ENCODE measurements at regions not wholly inside any gene's neighbourhood (a gene's known extent, or its start where the extent isn't known, plus 50 kb on each side); places are given as distances from the start of the nearest gene placed in this dataset.

DNA sequence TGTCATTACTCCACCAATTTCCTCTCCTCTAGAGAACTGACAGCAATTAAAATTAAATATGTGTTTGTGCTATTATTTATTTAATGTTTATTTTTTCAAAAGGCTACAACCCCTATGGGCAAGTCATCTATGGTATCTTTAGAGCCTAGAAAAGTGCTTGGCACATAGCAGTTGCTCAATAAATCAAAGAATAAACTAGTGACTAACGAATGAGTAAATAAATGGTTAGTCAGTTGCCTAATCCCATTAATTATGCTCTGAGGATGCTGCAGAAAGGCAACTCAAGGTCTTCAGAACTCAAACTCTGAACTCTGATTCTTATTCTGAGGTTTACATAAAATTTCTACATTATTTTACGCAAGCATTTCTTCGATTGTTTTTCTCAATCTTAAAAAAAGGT is 193.0 kb upstream of the TSHZ2 start:
- no peak for DNase-seq (ENCODE audit: low read depth)

DNA sequence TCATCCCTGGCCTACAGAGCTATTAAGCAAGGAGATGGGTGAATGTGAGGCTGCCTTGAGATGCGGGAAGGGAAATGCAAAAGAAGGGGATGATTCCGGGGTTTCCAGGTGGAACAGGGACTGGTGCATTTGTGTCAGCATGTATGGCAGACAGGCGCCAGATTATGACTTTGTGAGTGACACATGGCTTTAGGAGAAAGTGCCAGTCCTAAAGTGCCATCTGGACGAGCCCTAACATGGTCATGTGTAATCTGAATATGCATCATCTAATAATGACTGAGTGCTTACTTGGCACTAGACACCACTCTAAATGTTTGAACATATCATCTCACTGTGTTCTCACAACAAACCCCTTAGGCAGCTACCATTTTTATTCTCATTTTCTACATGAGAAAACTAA is 195.0 kb upstream of the TSHZ2 start:
- DNase-seq (ENCODE audit: low read depth): no peak

DNA sequence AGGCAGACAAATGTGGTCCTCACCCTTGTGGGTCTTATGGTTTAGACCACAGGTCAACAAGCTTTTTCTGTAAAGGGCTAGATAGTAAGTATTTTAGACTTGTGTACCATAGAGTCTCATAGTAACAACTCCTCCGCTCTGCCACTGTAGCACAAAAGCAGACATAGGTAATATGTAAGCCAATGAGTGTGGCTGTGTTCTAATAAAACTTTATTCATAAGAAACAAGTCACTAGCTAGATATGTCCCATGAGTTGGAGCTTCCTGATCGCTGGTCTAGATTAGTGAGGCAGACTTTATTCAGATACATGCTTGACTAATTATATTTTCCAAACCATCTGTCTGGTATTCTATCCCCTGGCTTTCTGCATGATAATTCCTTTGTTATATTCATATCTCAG is 196.4 kb upstream of the TSHZ2 start:
- DNase-seq (ENCODE audit: low read depth): no peak

DNA sequence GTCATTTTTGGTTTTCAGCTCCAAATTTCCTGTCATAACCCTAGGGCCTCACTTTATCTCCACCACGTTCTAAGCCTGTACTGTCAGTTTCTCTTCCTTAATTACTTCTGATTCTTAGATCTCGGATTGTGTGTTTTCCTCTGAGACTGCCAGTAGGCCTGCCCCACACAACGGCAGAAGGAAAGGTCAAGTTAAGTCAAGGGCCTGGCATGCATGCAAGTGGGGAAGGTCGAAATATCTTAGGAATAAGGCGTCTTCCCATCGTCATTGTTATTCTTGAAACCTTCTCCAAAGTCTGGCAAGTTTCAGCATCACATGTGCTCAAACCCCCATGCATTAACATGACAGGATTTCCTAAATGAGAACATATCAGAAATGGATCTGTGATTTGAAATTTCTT is 203.5 kb upstream of the TSHZ2 start:
- DNase-seq (ENCODE audit: low read depth): no peak

DNA sequence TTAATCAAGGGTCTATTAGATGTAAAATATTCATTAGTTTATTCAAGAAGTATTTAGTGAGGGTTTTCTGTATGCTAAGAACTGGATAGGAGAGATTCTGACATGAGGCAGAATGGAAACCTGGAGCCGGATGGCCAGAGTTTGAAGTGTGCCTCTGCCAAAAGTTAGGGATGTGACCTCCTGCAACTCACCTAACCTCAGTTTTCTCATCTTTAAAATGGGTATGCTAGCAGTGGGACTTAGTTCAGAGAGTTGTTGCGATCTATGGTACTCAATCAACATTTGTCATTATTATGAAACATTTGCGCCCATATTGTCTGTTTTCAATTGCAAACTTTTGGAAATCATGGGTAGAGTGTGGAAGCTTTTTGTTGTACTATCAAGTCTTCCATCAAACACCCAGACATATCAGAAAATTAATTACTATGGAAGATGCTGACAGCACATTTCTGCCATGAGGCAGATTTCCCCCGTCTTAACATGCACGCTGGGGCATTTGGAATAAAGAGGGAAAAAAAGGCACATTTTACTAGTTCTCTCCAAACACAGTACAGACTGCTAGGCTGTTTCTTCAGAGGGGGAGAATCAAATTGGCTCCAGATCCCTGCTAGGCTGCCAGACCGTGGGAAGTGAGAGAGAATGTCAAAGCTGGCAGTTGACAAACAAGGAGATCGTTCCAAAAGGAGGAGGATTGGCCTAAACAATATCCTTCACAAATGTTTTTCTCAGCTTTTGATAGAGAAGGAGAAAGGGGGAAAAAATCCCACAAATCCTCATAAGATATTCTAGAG is 205.3 kb upstream of the TSHZ2 start:
- DNase-seq (ENCODE audit: low read depth): no peak

DNA sequence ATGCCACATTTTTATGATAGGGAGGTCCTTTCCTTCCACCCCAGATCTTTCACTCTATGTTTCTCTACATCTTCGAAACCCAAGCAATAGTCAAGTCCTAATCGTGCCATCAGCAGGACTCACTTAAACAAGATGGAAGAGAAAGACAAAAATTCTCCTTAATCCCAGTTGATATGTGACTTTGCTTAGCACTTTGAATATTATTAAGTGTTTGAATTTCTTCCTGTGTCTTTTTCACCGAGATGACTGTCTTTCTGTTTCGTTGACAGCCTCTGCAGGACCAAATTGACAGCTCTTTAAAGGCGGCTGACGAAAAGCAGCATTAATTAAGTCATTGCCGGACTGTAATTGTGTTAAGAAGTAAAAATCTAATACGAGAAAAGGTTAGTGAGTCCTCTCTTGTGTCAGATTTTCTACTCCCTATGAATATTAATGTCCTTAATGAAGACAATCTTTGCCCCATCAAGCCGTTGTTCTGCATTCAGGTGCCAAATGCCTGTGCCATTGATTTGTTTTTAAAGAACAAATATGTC is 208.8 kb upstream of the TSHZ2 start:
- DNase-seq (ENCODE audit: low read depth): no peak

DNA sequence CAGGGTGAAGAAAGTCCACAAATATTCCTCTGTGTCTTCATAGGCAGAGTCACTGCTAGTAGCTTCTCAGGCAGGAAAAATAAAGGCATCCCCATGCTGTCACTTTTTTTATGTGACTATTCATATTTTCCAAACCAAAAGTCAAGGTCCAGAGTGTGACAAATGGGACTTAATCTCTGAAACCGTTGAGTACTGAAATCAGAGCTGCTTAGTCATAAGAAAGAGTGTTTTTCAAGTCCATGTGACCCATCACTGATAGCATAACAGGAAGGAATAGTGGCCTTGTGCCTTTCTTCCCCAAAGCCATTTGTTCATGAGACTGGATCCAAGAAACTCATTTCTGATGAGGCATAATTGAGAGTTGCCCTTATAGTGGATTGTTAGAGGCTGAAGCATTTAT is 210.3 kb upstream of the TSHZ2 start:
- no peak for DNase-seq (ENCODE audit: low read depth)

DNA sequence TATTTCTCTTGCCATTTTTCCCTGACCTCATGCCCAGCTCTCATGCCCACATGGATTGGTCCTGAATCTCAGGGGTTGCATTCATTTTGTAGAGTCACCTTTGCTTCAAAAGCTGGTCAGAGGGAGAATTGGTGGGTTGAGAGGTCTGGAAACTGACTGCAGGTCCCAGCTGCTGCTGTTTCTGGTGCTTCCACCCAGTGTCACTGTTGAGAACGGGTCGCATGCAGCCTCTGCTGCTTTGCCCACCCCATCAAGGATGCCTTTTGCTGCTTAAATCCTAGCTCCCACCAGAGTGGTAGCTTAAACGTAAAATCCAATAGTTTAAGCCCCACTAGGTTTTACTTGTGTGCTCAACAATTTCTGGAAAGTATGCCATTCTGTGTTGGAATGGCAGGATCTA is 211.4 kb upstream of the TSHZ2 start:
- DNase-seq (ENCODE audit: low read depth): no peak

DNA sequence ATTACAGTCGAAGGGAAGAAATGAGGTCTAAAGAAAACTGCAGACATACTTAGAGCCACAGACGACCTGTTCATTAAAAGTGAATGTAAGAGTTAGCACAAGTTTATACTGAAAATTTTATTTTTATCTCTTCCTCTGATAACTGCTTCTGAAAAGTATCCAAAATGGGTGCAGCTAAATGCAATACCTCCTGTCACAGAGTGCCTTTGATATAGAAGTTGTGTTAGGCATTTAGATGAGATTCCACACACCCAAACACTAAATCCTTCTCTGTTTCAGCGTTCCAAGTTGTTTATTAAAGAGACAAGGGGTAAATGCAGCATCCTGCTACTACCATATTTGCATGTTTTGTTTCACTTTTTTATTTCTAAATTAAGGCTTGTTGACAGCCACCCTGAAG is 214.7 kb upstream of the TSHZ2 start:
- DNase-seq (ENCODE audit: low read depth): no peak

DNA sequence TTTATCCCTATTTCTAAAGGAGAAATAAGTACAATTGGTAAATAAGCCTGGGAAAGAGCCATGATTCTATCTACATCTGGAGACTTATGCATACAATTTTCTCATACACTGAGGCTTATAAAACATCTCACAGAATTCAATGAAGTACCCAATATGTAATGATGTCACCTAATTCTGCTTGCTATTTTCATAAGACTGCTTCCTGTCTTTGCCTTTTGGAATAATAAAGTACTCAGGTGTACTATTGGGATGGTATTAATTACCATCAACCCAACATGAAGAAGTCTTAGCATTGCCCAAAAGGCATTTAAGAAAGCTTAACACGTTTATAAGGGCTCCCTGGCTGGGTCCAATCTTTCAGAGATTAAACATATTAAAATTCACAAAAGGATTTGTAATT is 216.4 kb upstream of the TSHZ2 start:
- DNase-seq (ENCODE audit: low read depth): no peak

DNA sequence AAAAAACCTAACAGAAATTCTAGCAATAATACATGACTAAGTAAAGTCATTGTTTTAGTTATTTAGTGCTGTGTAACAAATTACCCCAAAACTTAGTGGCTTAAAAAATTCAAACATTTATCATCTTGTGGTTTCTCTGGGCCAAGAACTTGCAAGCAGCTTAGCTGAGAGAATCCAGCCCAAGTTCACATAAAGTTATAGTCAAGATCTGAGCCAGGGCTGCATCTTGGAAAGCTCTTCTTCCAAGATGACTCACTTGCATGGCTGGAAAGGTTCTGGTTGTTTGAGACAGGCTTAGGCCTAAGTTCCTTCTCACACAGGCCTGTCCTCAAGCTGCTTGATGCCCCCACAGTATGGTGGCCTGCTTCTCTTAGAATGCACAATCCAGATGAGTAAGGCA is 217.8 kb upstream of the TSHZ2 start:
- no peak for DNase-seq (ENCODE audit: low read depth)

DNA sequence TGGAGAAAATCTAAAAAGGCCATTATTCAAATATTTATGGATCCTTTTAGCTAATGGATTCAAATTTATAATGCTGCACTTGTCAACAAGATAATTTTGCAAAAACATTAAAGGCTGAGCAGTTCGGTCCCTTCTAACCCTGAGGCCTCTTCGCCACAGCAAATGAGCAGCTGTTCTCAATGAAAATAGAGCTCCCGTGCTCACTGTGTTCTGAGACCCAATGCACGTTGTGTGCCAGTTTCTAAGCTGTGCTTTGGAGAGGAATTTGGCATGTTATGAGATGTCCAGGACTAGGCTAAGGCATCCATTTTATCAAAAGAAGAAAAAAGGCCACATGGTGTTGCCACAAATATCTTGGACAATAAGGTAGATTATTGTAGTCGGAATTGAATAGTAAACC is 220.1 kb upstream of the TSHZ2 start:
- no peak for DNase-seq (ENCODE audit: low read depth)

DNA sequence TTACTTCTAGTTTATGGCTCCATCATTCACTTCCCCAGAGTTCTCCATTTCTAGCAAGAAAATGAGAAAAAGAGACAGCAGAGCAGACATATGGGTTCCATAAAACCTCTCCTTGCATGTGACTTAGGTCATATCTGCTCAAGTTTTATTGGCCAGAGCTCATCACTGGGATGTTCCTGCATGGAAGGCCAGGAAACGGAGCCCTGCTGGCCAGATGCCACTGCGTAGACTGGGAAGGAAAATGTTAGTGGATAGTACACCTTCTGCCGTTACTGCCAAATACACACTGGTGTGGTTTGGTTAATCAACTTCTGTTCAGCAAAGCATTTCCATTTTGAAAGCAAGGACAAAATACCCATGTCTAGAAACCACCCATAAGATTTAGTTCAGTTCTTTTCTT is 220.6 kb upstream of the TSHZ2 start:
- DNase-seq (ENCODE audit: low read depth): no peak

DNA sequence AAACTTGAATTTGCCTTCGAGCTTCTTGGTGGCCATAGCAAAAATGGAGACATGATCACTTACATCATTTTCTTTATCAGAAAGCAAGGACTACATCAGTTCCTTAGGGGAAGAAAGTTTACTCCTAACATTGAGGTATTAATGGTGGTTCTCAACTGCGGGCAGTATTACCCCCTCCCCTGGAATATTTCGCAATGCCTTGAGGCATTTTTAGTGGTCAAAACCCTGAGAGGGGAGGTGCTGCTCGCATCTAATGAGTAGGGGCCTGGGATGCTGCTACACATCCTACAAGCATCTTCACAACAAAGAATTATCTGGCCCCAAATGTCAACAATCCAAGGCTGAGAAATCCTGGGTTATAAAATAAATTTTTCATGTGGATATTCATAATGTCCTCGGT is 222.2 kb upstream of the TSHZ2 start:
- no peak for DNase-seq (ENCODE audit: low read depth)

DNA sequence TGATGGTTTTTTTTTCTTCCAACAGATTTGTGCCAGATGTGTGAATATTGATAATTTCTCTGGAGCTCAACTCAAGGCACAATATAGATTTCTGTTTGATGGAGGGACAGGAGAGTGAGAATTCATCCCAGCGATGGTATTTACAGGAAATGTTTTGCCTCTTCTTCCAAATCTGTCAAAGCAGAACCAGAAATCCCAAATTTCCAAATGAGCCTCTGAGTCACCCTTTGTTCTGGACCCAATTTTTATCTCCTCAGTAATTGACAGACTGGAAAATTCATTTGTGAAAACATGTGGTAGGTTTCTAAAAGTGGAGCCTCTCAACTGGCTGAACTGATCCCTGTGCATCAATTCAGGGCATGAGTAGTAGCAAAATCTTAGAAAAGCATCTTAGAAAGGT is 223.2 kb upstream of the TSHZ2 start:
- no peak for DNase-seq (ENCODE audit: low read depth)

DNA sequence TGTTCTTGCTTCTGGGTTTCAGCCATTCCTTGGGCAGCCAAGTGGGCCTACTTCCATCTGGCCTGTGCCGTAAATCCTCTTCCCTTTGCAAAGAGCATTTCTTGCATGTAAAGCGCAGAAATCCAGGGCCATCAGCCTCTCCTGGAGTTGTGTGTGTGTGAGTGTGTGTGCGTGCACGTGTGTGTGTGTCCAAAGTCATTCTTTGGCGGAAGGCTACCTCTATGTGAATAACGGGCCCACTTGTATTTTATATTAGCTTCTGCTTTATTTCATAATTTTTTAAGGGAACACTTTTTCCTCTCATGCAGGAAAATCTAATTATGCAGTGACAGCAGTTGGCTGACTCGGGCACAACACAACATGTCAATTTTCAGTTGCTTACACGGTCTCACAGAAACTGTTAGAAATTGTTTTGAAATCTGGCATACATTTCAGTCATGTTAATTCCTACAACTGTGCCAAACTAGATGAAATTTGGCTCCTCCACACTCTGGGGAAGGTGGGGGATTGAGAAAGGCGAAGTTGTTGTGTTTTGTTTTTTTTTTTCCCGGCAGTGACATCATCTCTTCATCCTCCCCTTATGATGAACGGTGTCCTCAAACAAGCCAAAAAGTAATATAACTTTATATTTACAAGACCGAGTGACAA is 223.7 kb upstream of the TSHZ2 start:
- DNase-seq (ENCODE audit: low read depth): no peak

DNA sequence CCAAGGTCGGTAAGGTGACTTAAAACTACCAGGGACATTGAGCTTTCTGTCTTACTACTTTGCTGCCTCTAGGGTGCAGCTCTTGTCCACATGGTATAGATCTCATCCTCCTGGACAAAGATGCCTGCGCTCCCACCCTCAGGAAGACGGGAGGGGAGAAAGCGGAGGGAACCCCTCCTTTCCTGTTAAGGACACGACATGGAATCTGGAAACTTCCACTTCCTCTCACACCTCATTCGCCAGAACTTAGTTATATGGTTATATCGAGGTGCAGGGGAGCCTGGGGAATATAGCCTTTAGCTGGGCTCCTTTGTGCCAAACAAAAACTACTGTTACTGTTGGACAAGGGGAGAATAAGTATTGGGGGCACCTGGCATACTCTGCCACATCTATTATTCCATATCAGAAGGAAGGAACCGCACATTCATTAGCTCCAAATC is 224.3 kb upstream of the TSHZ2 start:
- DNase-seq (ENCODE audit: low read depth): no peak

DNA sequence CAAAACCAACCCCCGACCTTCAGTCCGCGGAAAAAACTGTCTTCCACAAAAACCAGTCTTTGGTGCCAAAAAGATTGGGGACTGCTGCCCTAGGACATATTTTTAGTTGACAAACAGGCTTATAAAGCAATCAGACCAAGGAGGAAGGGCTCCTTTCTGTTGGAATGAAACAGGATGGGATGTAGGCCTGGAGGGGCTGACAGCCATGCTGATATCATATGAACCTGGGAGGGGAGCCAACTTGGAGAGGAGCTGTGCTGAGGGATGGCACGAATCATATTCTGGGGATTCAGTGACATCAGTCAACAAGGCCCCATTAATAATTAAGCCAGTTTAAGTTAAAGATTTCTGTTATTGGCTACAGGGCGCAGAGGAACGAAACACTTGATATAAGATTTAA is 225.4 kb upstream of the TSHZ2 start:
- DNase-seq (ENCODE audit: low read depth): no peak

DNA sequence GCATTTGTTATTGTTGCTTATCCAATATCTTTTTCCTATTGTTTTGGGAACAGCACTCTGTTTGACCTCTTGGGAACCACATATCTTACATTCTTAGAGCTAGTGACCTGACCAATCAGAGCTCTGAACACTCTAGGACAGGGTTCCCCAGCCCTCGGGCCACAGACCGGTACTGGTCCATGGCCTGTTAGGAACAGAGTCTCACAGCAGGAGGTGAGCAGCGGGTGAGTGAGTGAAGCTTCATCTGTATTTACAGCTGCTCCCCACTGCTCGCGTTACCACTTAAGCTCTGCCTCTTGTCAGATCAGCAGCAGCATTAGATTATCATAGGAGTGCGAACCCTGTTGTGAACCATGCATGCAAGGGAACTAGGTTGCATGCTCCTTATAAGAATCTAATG is 226.0 kb upstream of the TSHZ2 start:
- DNase-seq (ENCODE audit: low read depth): no peak

DNA sequence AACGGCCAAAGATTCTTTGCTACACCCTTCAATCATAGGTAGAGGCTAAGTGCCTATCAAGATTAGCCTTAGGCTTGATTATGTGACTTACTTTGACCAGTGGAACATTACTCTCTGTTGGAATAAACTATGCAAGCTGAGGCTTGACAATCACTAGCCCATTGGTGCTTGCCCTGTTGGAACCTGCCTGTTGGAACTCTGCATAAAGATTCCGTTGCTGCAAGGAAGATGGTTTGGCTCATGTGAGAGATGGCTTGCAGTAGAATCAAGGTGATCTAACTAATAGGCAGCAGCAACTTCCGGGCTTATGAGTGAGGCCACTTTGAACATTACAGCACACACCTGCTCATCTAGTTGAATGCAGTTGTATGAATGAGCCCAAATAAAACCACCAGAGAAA is 227.7 kb upstream of the TSHZ2 start:
- no peak for DNase-seq (ENCODE audit: low read depth)

DNA sequence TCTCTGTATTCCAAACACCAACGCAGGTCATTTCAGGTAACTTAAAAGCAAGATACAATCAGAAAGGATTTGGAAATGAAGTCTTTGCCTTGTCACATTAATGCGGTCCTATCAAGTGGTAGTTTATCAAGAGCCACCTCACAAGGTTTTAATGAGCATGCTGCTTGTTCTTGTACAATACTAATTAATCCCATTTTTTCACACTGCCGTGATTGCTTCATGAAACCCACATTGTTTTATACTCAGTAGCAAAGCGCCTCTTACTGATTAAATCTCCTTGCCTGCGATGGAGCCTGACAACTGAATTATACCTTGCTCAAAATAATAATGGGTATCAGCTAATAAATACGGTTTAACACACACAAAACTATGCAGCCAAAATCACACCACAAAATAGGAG is 234.1 kb upstream of the TSHZ2 start:
- DNase-seq (ENCODE audit: low read depth): no peak

DNA sequence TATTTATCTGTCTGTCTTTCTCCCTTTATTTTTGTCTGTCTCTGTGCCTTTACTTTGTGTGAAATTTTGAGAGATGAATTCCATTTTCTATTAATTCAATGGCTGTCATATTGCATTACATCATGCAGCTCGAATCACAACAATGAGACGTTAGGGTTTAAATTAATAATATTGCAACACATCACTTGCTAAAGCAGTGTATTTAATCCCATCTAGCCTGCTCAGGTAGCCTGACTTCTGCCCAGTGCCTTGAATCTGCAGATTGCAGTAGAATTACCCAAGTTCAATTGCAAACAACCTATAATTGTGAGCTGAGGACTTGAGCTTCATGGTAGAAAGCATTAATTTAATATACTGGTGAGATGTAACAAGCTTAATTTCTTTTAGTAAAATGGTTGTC is 235.7 kb upstream of the TSHZ2 start:
- DNase-seq (ENCODE audit: low read depth): no peak

DNA sequence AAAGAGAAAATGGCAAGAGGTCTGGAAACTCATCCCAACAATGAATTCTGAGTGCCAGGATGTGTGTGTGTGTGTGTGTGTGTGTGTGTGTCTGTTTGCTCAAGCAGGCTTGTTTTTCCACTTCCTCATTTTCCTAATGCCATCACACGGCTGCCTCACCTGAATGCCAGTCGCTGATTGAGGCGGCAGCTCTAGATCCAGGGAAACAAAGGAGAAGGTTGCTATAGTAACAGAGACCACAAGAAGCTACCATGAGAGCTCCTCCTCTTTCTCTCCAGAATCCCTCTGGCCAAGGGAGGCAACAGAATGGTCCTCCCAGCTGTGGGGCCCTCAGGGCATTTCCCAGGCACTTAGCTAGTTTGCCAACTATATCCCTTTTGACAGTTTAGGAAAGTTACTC is 241.1 kb upstream of the TSHZ2 start:
- no peak for DNase-seq (ENCODE audit: low read depth)

Data from EH (cell line).